Fibroblast of the aortic adventitia (primary cell): ENCODE measurements at regions not wholly inside any gene's neighbourhood (a gene's known extent, or its start where the extent isn't known, plus 50 kb on each side); places are given as distances from the start of the nearest gene placed in this dataset.
A peak's percentile ranks its signal among the peaks of the same experiment; 100 is the strongest.

Source experiments
- DNase-seq: peaks from one replicate; pipeline ENCODE4 v3.0.0-alpha.2; 2010; ENCODE audit warnings: low read depth
- H3K4me3 ChIP-seq: 2 replicates; pipeline ENCODE4 v1.5.1; 2011; ENCODE audit warnings: low read depth, mild to moderate bottlenecking, control low read depth, low read length, moderate library complexity
- CTCF ChIP-seq: IDR thresholded peaks from 2 replicates; pipeline ENCODE4 v1.5.1; 2011; ENCODE audit warnings: mild to moderate bottlenecking, low read length, control low read depth, inconsistent platforms; ENCODE audit not compliant: insufficient read depth

GRCh38 chr4:1473718-1474117, 67.5 kb upstream of the NKX1-1 start:
- no peak for TF ChIP-seq CTCF
- no peak overlapping the region for H3K4me3 ChIP-seq
- DNase-seq: no peak

- no peak for TF ChIP-seq CTCF
- DNase-seq: no peak
- no peak overlapping the region for H3K4me3 ChIP-seq
Measured at GRCh38 chr4:1472911-1473518, 66.8 kb upstream of the NKX1-1 start.

GRCh38 chr4:1472148-1472797, 66.0 kb upstream of the NKX1-1 start:
- no peak for TF ChIP-seq CTCF
- no peak overlapping the region for H3K4me3 ChIP-seq
- DNase-seq: no peak

- DNase-seq: peak; percentile 1
- no peak overlapping the region for H3K4me3 ChIP-seq
- no peak for TF ChIP-seq CTCF
Measured at GRCh38 chr4:1471443-1472147, 65.4 kb upstream of the NKX1-1 start.

- no peak for DNase-seq
- H3K4me3 ChIP-seq: no peak overlapping the region
- TF ChIP-seq CTCF: no peak
Measured at GRCh38 chr4:1470816-1471442, 64.7 kb upstream of the NKX1-1 start.

- TF ChIP-seq CTCF: no peak
- H3K4me3 ChIP-seq: no peak overlapping the region
- DNase-seq: no peak
Measured at GRCh38 chr4:1470393-1470670, 64.1 kb upstream of the NKX1-1 start.
